ENCODE measurements at regions not wholly inside any gene's neighbourhood (a gene's known extent, or its start where the extent isn't known, plus 50 kb on each side); places are given as distances from the start of the nearest gene placed in this dataset.

GRCh38 chr6:16936893-16937292, 165.0 kb upstream of the STMND1 start:
- no peak for FAIRE-seq
- intact Hi-C loops (cut with micrococcal nuclease) = no loop called here

DNA sequence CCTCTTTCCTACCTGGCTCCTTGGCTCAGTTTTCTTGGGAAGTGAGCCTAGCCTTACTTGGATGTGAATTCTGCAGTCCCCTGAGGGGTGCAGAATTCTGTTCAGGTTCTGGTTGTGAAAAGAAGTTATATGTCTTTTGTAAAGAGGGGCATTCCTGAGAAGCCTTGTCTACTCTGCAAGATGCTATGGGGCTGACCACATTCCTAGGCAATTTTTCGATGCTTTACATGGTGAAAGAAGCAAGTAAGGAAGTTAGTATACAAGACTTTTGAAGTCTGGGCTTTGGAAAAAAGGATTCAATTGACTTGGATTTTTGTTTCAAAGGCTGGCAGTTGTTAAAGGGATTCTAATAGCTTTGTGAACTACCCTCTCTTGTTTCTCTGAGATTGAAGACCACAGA, 167.9 kb upstream of the STMND1 start:
- H2AFZ ChIP-seq (ENCODE audit: low read depth, low read length) = no peak overlapping the region
- no peaks in the 10 kb centered on the region for H3K9me1 ChIP-seq (ENCODE audit: control insufficient read depth, insufficient read depth, low read length)
- no peaks in the 10 kb centered on the region for H3K36me3 ChIP-seq (ENCODE audit: control insufficient read depth, insufficient read depth, low read length)
- H3K9ac ChIP-seq (ENCODE audit: insufficient read depth in 1 of 2, low read depth in 2 of 2, low read length in 2 of 2) = no peak overlapping the region
- no peaks in the 10 kb centered on the region for H3K9me3 ChIP-seq (replicated peaks; ENCODE audit: control insufficient read depth, insufficient read depth, low read depth, low read length)
- no TSS peak for BruUV-seq (replicated peaks)
- ATAC-seq (no peak), FAIRE-seq (no peak), DNase-seq (ENCODE audit: extremely low read depth in 1 of 4, low spot score in 3 of 4) (no peak)
- in situ Hi-C loops (cut with MboI) = no loop called here
- no peaks in the 10 kb centered on the region for H3K79me2 ChIP-seq (ENCODE audit: control insufficient read depth, insufficient read depth, low read length)
- no peaks in the 10 kb centered on the region for H3K4me1 ChIP-seq (replicated peaks in 1 of 2; ENCODE audit: control insufficient read depth in 2 of 2, insufficient read depth in 2 of 2, low read length in 2 of 2)
- H4K20me1 ChIP-seq (replicated peaks; ENCODE audit: control insufficient read depth, insufficient read depth, low read length) = no peaks in the 10 kb centered on the region
- H3K4me2 ChIP-seq (ENCODE audit: insufficient read depth, low read length) = no peak overlapping the region
- POLR2A ChIA-PET = no interaction called here
- H3K27ac ChIP-seq (ENCODE audit: extremely low read depth, low read depth, low read length) = no peak overlapping the region
- intact Hi-C loops (cut with micrococcal nuclease) = no loop called here
- CTCF ChIA-PET (ENCODE audit: low intra/inter-chr PET ratio) = interaction anchor here (0.6 kb wide), 1 partner anchor 9 kb away, joined by 4 read pairs; no protein-coding TSS in a partner anchor
- no peaks in the 10 kb centered on the region for H3K27me3 ChIP-seq (ENCODE audit: control insufficient read depth in 2 of 2, insufficient read depth in 2 of 2, low read length in 2 of 2)
- no peak overlapping the region for H3K4me3 ChIP-seq
- 0% methylated on average over 1 of the region's 1 CpG for WGBS (ENCODE audit: insufficient coverage, low coverage, missing lambda C conversion rate)
- TF ChIP-seq SAP30 (IDR thresholded peaks at IDR 0.05; ENCODE audit: borderline replicate concordance, insufficient read depth, low read depth, low read length, poor library complexity, severe bottlenecking) (no peak), GTF3C2 (IDR thresholded peaks at IDR 0.05; ENCODE audit: borderline replicate concordance, extremely low read depth, insufficient read length) (no peak), HDAC2 (IDR thresholded peaks at IDR 0.05) (no peak), PHTF2 (CRISPR knock-in tag; IDR thresholded peaks at IDR 0.05) (no peak), FOSL1 (tag; conservative IDR thresholded peaks at IDR 0.05) (no peak), GTF2B (IDR thresholded peaks at IDR 0.05; ENCODE audit: extremely low read depth, insufficient read length) (no peak), KAT2B (IDR thresholded peaks at IDR 0.05; ENCODE audit: low read depth, low read length) (no peak), SMAD4 (CRISPR knock-in tag; conservative IDR thresholded peaks at IDR 0.05) (no peak), SRSF7 (optimal IDR thresholded peaks at IDR 0.05; ENCODE audit: low read depth, low read length) (no peak), MAFG (tag; conservative IDR thresholded peaks at IDR 0.05) (no peak), ZNF77 (CRISPR knock-in tag; IDR thresholded peaks at IDR 0.05) (no peak), CCNT2 (IDR thresholded peaks at IDR 0.05; ENCODE audit: borderline replicate concordance, extremely low read depth, insufficient read length, low read depth, low read length) (no peak), MBD2 (IDR thresholded peaks at IDR 0.05; ENCODE audit: borderline replicate concordance, low read depth) (no peak)

More at GRCh38 chr6:16936893-16937292, 165.0 kb upstream of the STMND1 start:
- Histone ChIP-seq H3K4me3 (no peak overlapping the region), H4K20me1 (replicated peaks; ENCODE audit: control insufficient read depth, insufficient read depth, low read length) (no peaks in the 10 kb centered on the region), H3K4me2 (ENCODE audit: insufficient read depth, low read length) (no peak overlapping the region), H3K27ac (ENCODE audit: extremely low read depth, low read depth, low read length) (no peak overlapping the region), H3K36me3 (ENCODE audit: control insufficient read depth, insufficient read depth, low read length) (no peaks in the 10 kb centered on the region), H2AFZ (ENCODE audit: low read depth, low read length) (no peak overlapping the region), H3K79me2 (ENCODE audit: control insufficient read depth, insufficient read depth, low read length) (no peaks in the 10 kb centered on the region), H3K4me1 (replicated peaks in 1 of 2; ENCODE audit: control insufficient read depth in 2 of 2, insufficient read depth in 2 of 2, low read length in 2 of 2) (no peaks in the 10 kb centered on the region), H3K9me3 (replicated peaks; ENCODE audit: control insufficient read depth, insufficient read depth, low read depth, low read length) (no peaks in the 10 kb centered on the region), H3K9me1 (ENCODE audit: control insufficient read depth, insufficient read depth, low read length) (no peaks in the 10 kb centered on the region), H3K27me3 (ENCODE audit: control insufficient read depth in 2 of 2, insufficient read depth in 2 of 2, low read length in 2 of 2) (peaks cover 3 to 5% of the 10 kb centered on the region in 2 experiments; a peak in 2 of 5 replicates), H3K9ac (ENCODE audit: insufficient read depth in 1 of 2, low read depth in 2 of 2, low read length in 2 of 2) (no peak overlapping the region)
- TF ChIP-seq E2F3 (CRISPR knock-in tag; IDR thresholded peaks at IDR 0.05) = no peak
- TF ChIP-seq ZNF311 (CRISPR knock-in tag; IDR thresholded peaks at IDR 0.05) = no peak
- no peak for TF ChIP-seq ZNF124 (CRISPR knock-in tag; IDR thresholded peaks at IDR 0.05)
- POLR2A ChIA-PET = interaction anchor here (1.5 kb wide), 1 partner anchor 15 kb away, joined by 5 read pairs; no protein-coding TSS in a partner anchor
- no TSS peak for BruUV-seq (replicated peaks)
- WGBS (ENCODE audit: insufficient coverage, low coverage, missing lambda C conversion rate) = 1% methylated on average over 3 of the region's 3 CpGs
- in situ Hi-C loops (cut with MboI) = no loop called here
- ATAC-seq (no peak), DNase-seq (ENCODE audit: extremely low read depth in 1 of 4, low spot score in 3 of 4) (no peak)
- CTCF ChIA-PET (ENCODE audit: low intra/inter-chr PET ratio) = no interaction called here

Measured in K562 (cell line).